GM12874 (cell line): ENCODE measurements at regions not wholly inside any gene's neighbourhood (a gene's known extent, or its start where the extent isn't known, plus 50 kb on each side); places are given as distances from the start of the nearest gene placed in this dataset.

ENCODE experiments used
- CTCF ChIP-seq: IDR thresholded peaks from 2 replicates; pipeline ENCODE4 v1.5.1; 2011; ENCODE audit warnings: low read depth, mild to moderate bottlenecking, control low read depth, low read length, moderate library complexity; ENCODE audit not compliant: insufficient read depth

- no peak for TF ChIP-seq CTCF
Observed at GRCh38 chr7:47183862-47184590, 397.9 kb downstream of the TNS3 start.

- no peak for TF ChIP-seq CTCF
Observed at GRCh38 chr7:47181746-47182361, 400.1 kb downstream of the TNS3 start.

- TF ChIP-seq CTCF: no peak
Observed at GRCh38 chr7:47180516-47180826, 401.4 kb downstream of the TNS3 start.

- TF ChIP-seq CTCF: peak; percentile 71
Observed at GRCh38 chr7:47179812-47180515, 401.9 kb downstream of the TNS3 start.

- TF ChIP-seq CTCF: peak; percentile 35; the same call in 1 of the 2 replicates
Observed at GRCh38 chr7:47170516-47170915, 411.4 kb downstream of the TNS3 start.

- TF ChIP-seq CTCF: no peak
Observed at GRCh38 chr7:47154791-47155190, 427.1 kb downstream of the TNS3 start.

- no peak for TF ChIP-seq CTCF
Observed at GRCh38 chr7:47153576-47153975, 428.3 kb downstream of the TNS3 start.
